ENCODE measurements at regions not wholly inside any gene's neighbourhood (a gene's known extent, or its start where the extent isn't known, plus 50 kb on each side); places are given as distances from the start of the nearest gene placed in this dataset.

- WGBS (ENCODE audit: extremely low coverage, insufficient read length, low lambda C conversion rate) = no CpG with 5 or more reads among the region's 2 CpGs
- Histone ChIP-seq H4K20me1 (ENCODE audit: control insufficient read depth, insufficient read depth, insufficient read length) (no peaks in the 10 kb centered on the region), H3K56ac (ENCODE audit: insufficient read length, low read depth, low read length) (no peak overlapping the region), H2BK12ac (ENCODE audit: insufficient read length, low read depth, low read length) (no peak overlapping the region), H3K23ac (ENCODE audit: insufficient read length, low read depth, low read length) (no peak overlapping the region), H3K23me2 (ENCODE audit: insufficient read length, low read depth, low read length, poor library complexity, severe bottlenecking) (no peaks in the 10 kb centered on the region), H4K5ac (ENCODE audit: insufficient read length, low read depth, low read length) (no peak overlapping the region), H2BK15ac (ENCODE audit: low read depth, low read length) (no peak overlapping the region), H2BK120ac (ENCODE audit: low read depth, low read length, poor library complexity, severe bottlenecking) (no peak overlapping the region), H4K8ac (replicated peaks; ENCODE audit: insufficient read length, low read depth, low read length) (no peak overlapping the region), H3K4ac (ENCODE audit: low read depth, low read length) (no peak overlapping the region), H4K91ac (ENCODE audit: insufficient read length, low read depth, low read length) (no peak overlapping the region), H3K4me1 (ENCODE audit: insufficient read depth, low read length) (peaks cover 2% of the 10 kb centered on the region; the same call in 1 of the 2 replicates), H3K14ac (ENCODE audit: insufficient read depth, low read length) (no peak overlapping the region), H3K79me2 (ENCODE audit: insufficient read depth, low read length) (no peaks in the 10 kb centered on the region), H3K27me3 (ENCODE audit: insufficient read depth, low read length) (no peaks in the 10 kb centered on the region), H3K27ac (ENCODE audit: insufficient read length, low read depth, low read length) (no peak overlapping the region), H3K18ac (ENCODE audit: insufficient read length, low read depth, low read length) (no peak overlapping the region), H3T11ph (ENCODE audit: low read length) (no peak overlapping the region), H2BK5ac (ENCODE audit: insufficient read length, low read length) (no peak overlapping the region), H3K79me1 (ENCODE audit: insufficient read depth, low read depth, low read length, poor library complexity, severe bottlenecking) (no peaks in the 10 kb centered on the region), H3K9ac (ENCODE audit: extremely low read depth, insufficient read length, low read length) (no peak overlapping the region), H3K9me3 (ENCODE audit: control insufficient read depth, low read depth, low read length) (no peaks in the 10 kb centered on the region), H3K4me2 (ENCODE audit: insufficient read depth, insufficient read length, low read length) (no peak overlapping the region), H2AFZ (ENCODE audit: low read length) (no peak overlapping the region), H2BK20ac (ENCODE audit: low read depth, low read length, poor library complexity, severe bottlenecking) (no peak overlapping the region), H2AK5ac (ENCODE audit: insufficient read length, low read length) (no peak overlapping the region)
- DNase-seq = no peak
- Mint-ChIP-seq H3K27ac (no peak overlapping the region; a peak in 1 of 7 replicates), H3K4me3 (no peak overlapping the region), H3K36me3 (ENCODE audit: insufficient read depth in 1 of 3, low read depth in 3 of 3) (no peaks in the 10 kb centered on the region), H3K9me3 (no peaks in the 10 kb centered on the region), H3K27me3 (ENCODE audit: low read depth) (no peaks in the 10 kb centered on the region), H3K4me1 (peaks cover 29 to 32% of the 10 kb centered on the region in 2 experiments)
- no peak for TF ChIP-seq CTCF (conservative IDR thresholded peaks at IDR 0.05)
Measured at GRCh38 chr15:53835309-53835708, 75.8 kb upstream of the WDR72 start.
